RWPE1 (cell line): ENCODE measurements at regions not wholly inside any gene's neighbourhood (a gene's known extent, or its start where the extent isn't known, plus 50 kb on each side); places are given as distances from the start of the nearest gene placed in this dataset.

Experiments
- CTCF ChIA-PET: fragments of 350-600 bp; sonication (Branson Sonifier 250); formaldehyde crosslinking; extraction: SDS; loops from one replicate; lab custom pipeline; 2021; lab: Yijun Ruan, JAX
- POLR2A ChIA-PET: fragments of 400-600 bp; formaldehyde crosslinking; extraction: SDS; loops from one replicate; lab custom pipeline; 2020; ENCODE audit warnings: antibody characterized with exemption; ENCODE audit not compliant: low non-redundant PET; lab: Yijun Ruan, JAX
- DNase-seq: peaks from one replicate; pipeline ENCODE4 v3.0.0; 2012; ENCODE audit warnings: low spot score
- H3K27ac ChIP-seq: fragments of 450-650 bp; 2 replicates; pipeline ENCODE4 v1.5.1; 2017
- CTCF ChIP-seq: fragments of 450-650 bp; conservative IDR thresholded peaks from 2 replicates; pipeline ENCODE4 v1.5.1; 2017; ENCODE audit warnings: low read depth, mild to moderate bottlenecking

- POLR2A ChIA-PET: no interaction called here
These were observed 95.7 kb upstream of the C3orf80 start for GRCh38 chr3:160129459-160130061.

GRCh38 chr3:160130071-160130470, 95.2 kb upstream of the C3orf80 start:
- DNase-seq: no peak
- no peak for TF ChIP-seq CTCF
- ChIA-PET CTCF (no interaction called here), POLR2A (no interaction called here)
- H3K27ac ChIP-seq: peak overlapping the region; percentile 83

More at GRCh38 chr3:160129459-160130061, 95.7 kb upstream of the C3orf80 start:
- peak overlapping the region; percentile 83 for H3K27ac ChIP-seq
- DNase-seq: peak; percentile 75
- CTCF ChIA-PET: no interaction called here
- TF ChIP-seq CTCF: no peak

DNA sequence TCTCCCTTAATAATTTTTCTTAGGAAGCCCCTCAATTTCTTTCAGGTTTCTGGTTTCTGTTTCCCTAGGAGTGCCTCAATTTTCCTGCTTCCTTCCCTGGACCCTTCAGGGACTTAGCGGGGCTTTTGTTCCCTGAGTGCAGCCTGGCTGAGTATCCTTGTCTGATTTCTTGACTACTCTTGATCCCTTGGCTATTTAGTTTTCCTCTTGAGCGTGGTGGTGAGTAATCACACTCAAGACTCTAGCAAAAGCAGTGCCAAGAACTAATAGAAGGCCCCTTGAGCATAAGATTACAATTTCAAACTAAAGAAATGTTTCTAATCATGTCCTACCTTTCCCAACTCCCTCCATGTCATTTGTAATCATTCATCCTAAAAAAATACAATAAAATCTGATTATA, 94.3 kb upstream of the C3orf80 start:
- ChIA-PET POLR2A (no interaction called here), CTCF (interaction anchor here (1.8 kb wide), 1 partner anchor 32 kb away, joined by 4 read pairs; no protein-coding TSS in a partner anchor)
- H3K27ac ChIP-seq: peak overlapping the region; percentile 83; the same call in 1 of the 2 replicates
- no peak for TF ChIP-seq CTCF
- no peak for DNase-seq

DNA sequence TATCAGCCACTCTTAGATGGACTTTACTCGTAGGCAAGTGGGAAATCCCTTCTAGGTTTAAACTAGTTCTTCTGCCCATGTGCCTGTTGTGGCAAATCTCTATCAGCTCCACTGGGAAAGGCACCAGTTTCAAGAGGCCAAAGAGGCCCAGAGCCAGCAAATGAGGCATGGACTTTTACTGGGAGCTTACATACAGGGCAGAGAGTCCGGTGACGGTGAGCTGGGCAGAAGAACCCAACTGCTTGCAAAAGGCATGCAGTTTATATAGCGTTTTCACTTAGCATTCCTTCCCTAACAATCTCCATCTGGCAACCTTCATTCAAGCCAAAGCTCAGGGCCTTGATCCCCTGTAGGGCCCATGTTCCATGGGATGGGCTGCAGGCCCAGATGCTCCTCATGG, 93.0 kb upstream of the C3orf80 start:
- DNase-seq: no peak
- H3K27ac ChIP-seq: no peak overlapping the region
- CTCF ChIA-PET: interaction anchor here (1.8 kb wide), 1 partner anchor 31 kb away, joined by 4 read pairs; no protein-coding TSS in a partner anchor
- TF ChIP-seq CTCF: no peak
- POLR2A ChIA-PET: interaction anchor here (0.5 kb wide), 1 partner anchor 95 kb away, joined by 3 read pairs; no protein-coding TSS in a partner anchor

- no peak for TF ChIP-seq CTCF
- POLR2A ChIA-PET: no interaction called here
- CTCF ChIA-PET: interaction anchor here (0.5 to 1.0 kb wide), 5 partner anchors 63 to 1405 kb away, joined by 3 to 5 read pairs (median 3); no protein-coding TSS in a partner anchor
- DNase-seq: no peak
- no peak overlapping the region for H3K27ac ChIP-seq
These were observed 91.5 kb upstream of the C3orf80 start for GRCh38 chr3:160133757-160134156.

GRCh38 chr3:160134454-160134853, 90.8 kb upstream of the C3orf80 start:
- ChIA-PET POLR2A (no interaction called here), CTCF (interaction anchor here (0.5 to 0.7 kb wide), 4 partner anchors 168 to 1406 kb away, joined by 3 to 5 read pairs (median 4); no protein-coding TSS in a partner anchor)
- DNase-seq: no peak
- no peak for TF ChIP-seq CTCF
- peak overlapping the region; percentile 10; the same call in 1 of the 2 replicates for H3K27ac ChIP-seq
